GM12878 (cell line): ENCODE measurements at regions not wholly inside any gene's neighbourhood (a gene's known extent, or its start where the extent isn't known, plus 50 kb on each side); places are given as distances from the start of the nearest gene placed in this dataset.

Experiments used
- RAD21 ChIP-seq: IDR thresholded peaks from 2 replicates; pipeline ENCODE4 v1.6.1; 2011; ENCODE audit warnings: mild to moderate bottlenecking, low read depth, low read length, moderate library complexity; ENCODE audit not compliant: insufficient read depth
- SMC3 ChIP-seq: IDR thresholded peaks from 2 replicates; pipeline ENCODE4 v1.6.1; 2011; ENCODE audit warnings: low read length, improper control_type of control experiment, borderline replicate concordance
- YY1 ChIP-seq: IDR thresholded peaks from 2 replicates; pipeline ENCODE4 v1.6.1; 2011; ENCODE audit warnings: low read depth, mild to moderate bottlenecking, low read length
- TF ChIP-seq, protein P1 (sequence below): IDR thresholded peaks from 2 replicates; pipeline ENCODE4 v1.6.1; 2012; ENCODE audit warnings: low read length, inconsistent platforms
- TF ChIP-seq, protein P2 (sequence below), 3 experiments: IDR thresholded peaks in 2 of 3; conservative IDR thresholded peaks in 1 of 3; 2 replicates each; pipeline ENCODE4 v1.5.1; 2011; ENCODE audit warnings: low read depth in 3 of 3, low read length in 3 of 3, mild to moderate bottlenecking in 3 of 3, control low read depth in 2 of 3, moderate library complexity in 2 of 3, inconsistent platforms in 1 of 3, mixed read lengths in 1 of 3; ENCODE audit not compliant: control insufficient read depth in 2 of 3, insufficient read depth in 1 of 3; ENCODE audit errors: extremely low read depth in 1 of 3
- TF ChIP-seq, protein P3 (sequence below): fragments of 450-650 bp; IDR thresholded peaks from 2 replicates; pipeline ENCODE4 v1.6.1; 2017; ENCODE audit warnings: mild to moderate bottlenecking, moderate library complexity

DNA sequence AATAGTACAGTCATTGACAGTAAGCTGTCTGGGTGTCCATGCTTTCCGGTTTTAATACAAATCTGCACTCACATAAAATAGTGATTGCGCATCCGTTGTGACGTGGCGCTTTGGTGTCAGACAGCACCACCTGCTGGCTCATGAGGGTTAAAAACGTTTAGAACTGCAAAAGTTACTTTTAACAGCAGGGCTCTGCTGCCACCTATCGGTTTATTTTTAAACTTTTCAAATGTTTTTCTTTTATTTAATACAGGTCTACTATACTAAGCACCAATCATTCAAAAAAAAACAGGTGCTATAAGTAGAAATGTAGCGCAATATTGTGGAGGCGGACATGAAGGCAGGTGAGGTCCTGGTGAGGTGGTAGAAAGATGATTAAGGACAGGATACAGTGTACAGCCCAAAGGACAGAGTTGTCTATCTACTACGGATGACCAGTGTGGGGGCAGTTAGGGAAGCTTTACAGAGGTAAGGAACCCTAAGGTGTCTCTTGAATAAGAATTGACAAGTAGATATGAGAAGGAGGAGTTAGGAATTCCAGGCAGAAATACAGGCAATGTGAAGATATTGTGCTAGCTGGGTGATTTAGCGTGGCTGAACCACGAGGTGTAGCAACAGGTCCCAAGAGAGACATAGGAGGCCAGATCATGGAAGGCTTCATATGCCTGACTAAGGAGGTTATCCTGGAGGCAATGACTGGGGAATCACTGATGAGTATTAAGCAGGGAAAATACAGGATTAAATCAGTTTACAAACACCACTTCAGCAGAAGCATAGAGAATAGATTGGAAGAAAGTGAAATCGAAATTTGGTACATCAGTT is 91.5 kb upstream of the PRB2 start (continued):
- TF ChIP-seq YY1 (0 out of 2 replicates have a peak, but pooled peaks have one; percentile 64), RAD21 (peak; percentile 96), SMC3 (peak; percentile 91)
- TF ChIP-seq, protein P1, sequence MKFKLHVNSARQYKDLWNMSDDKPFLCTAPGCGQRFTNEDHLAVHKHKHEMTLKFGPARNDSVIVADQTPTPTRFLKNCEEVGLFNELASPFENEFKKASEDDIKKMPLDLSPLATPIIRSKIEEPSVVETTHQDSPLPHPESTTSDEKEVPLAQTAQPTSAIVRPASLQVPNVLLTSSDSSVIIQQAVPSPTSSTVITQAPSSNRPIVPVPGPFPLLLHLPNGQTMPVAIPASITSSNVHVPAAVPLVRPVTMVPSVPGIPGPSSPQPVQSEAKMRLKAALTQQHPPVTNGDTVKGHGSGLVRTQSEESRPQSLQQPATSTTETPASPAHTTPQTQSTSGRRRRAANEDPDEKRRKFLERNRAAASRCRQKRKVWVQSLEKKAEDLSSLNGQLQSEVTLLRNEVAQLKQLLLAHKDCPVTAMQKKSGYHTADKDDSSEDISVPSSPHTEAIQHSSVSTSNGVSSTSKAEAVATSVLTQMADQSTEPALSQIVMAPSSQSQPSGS = peak; percentile 38; the same call in 1 of the 2 replicates
- TF ChIP-seq, protein P2, sequence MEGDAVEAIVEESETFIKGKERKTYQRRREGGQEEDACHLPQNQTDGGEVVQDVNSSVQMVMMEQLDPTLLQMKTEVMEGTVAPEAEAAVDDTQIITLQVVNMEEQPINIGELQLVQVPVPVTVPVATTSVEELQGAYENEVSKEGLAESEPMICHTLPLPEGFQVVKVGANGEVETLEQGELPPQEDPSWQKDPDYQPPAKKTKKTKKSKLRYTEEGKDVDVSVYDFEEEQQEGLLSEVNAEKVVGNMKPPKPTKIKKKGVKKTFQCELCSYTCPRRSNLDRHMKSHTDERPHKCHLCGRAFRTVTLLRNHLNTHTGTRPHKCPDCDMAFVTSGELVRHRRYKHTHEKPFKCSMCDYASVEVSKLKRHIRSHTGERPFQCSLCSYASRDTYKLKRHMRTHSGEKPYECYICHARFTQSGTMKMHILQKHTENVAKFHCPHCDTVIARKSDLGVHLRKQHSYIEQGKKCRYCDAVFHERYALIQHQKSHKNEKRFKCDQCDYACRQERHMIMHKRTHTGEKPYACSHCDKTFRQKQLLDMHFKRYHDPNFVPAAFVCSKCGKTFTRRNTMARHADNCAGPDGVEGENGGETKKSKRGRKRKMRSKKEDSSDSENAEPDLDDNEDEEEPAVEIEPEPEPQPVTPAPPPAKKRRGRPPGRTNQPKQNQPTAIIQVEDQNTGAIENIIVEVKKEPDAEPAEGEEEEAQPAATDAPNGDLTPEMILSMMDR (IDR thresholded peaks at IDR 0.05 in 2 of 3, conservative IDR thresholded peaks at IDR 0.05 in 1 of 3; ENCODE audit: control insufficient read depth in 2 of 3, extremely low read depth in 1 of 3, insufficient read depth in 1 of 3, low read depth in 3 of 3, low read length in 3 of 3) = peak; percentile 88 to 99 (median 98); a peak in 5 of 6 replicates
- TF ChIP-seq, protein P3, sequence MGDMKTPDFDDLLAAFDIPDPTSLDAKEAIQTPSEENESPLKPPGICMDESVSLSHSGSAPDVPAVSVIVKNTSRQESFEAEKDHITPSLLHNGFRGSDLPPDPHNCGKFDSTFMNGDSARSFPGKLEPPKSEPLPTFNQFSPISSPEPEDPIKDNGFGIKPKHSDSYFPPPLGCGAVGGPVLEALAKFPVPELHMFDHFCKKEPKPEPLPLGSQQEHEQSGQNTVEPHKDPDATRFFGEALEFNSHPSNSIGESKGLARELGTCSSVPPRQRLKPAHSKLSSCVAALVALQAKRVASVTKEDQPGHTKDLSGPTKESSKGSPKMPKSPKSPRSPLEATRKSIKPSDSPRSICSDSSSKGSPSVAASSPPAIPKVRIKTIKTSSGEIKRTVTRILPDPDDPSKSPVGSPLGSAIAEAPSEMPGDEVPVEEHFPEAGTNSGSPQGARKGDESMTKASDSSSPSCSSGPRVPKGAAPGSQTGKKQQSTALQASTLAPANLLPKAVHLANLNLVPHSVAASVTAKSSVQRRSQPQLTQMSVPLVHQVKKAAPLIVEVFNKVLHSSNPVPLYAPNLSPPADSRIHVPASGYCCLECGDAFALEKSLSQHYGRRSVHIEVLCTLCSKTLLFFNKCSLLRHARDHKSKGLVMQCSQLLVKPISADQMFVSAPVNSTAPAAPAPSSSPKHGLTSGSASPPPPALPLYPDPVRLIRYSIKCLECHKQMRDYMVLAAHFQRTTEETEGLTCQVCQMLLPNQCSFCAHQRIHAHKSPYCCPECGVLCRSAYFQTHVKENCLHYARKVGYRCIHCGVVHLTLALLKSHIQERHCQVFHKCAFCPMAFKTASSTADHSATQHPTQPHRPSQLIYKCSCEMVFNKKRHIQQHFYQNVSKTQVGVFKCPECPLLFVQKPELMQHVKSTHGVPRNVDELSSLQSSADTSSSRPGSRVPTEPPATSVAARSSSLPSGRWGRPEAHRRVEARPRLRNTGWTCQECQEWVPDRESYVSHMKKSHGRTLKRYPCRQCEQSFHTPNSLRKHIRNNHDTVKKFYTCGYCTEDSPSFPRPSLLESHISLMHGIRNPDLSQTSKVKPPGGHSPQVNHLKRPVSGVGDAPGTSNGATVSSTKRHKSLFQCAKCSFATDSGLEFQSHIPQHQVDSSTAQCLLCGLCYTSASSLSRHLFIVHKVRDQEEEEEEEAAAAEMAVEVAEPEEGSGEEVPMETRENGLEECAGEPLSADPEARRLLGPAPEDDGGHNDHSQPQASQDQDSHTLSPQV = peak; percentile 77; the same call in 1 of the 2 replicates
- TF ChIP-seq, all 136 proteins: peak for 17
